ENCODE measurements at regions not wholly inside any gene's neighbourhood (a gene's known extent, or its start where the extent isn't known, plus 50 kb on each side); places are given as distances from the start of the nearest gene placed in this dataset.

GRCh38 chr1:162943622-162944021 lies 82.6 kb upstream of the CCDC190 start:
- H3K27ac ChIP-seq (ENCODE audit: low read depth, low read length) = peak overlapping the region; percentile 39

GRCh38 chr1:162942916-162943559 lies 82.1 kb upstream of the CCDC190 start:
- no peaks in the 10 kb centered on the region for H3K36me3 ChIP-seq (ENCODE audit: control insufficient read depth in 3 of 3, insufficient read depth in 3 of 3, low read length in 3 of 3)
- peak overlapping the region in 1 of 3 donors; percentile 27 for H3K4me3 ChIP-seq (ENCODE audit: low read length in 3 of 3)
- peaks cover 0 to 10% (median 8%) of the 10 kb centered on the region in 3 donors for H3K4me1 ChIP-seq (ENCODE audit: control insufficient read depth in 3 of 3, insufficient read depth in 3 of 3, low read length in 3 of 3)
- peak overlapping the region in 1 of 3 donors; percentile 1 for H3K9ac ChIP-seq (ENCODE audit: low read depth in 1 of 3, low read length in 3 of 3)
- no peaks in the 10 kb centered on the region for H3K9me3 ChIP-seq (ENCODE audit: control insufficient read depth in 3 of 3, low read length in 3 of 3)
- H3K27me3 ChIP-seq (ENCODE audit: control insufficient read depth in 3 of 3, insufficient read depth in 3 of 3, low read length in 3 of 3) = no peaks in the 10 kb centered on the region
- peak overlapping the region; percentile 39 for H3K27ac ChIP-seq (ENCODE audit: low read depth, low read length)

More at GRCh38 chr1:162943622-162944021, 82.6 kb upstream of the CCDC190 start:
- H3K4me3 ChIP-seq (ENCODE audit: low read length in 3 of 3) = no peak overlapping the region
- no peak overlapping the region for H3K9ac ChIP-seq (ENCODE audit: low read depth in 1 of 3, low read length in 3 of 3)
- no peaks in the 10 kb centered on the region for H3K9me3 ChIP-seq (ENCODE audit: control insufficient read depth in 3 of 3, low read length in 3 of 3)
- H3K4me1 ChIP-seq (ENCODE audit: control insufficient read depth in 3 of 3, insufficient read depth in 3 of 3, low read length in 3 of 3) = peaks cover 0 to 10% (median 8%) of the 10 kb centered on the region in 3 donors
- H3K36me3 ChIP-seq (ENCODE audit: control insufficient read depth in 3 of 3, insufficient read depth in 3 of 3, low read length in 3 of 3) = no peaks in the 10 kb centered on the region
- H3K27me3 ChIP-seq (ENCODE audit: control insufficient read depth in 3 of 3, insufficient read depth in 3 of 3, low read length in 3 of 3) = no peaks in the 10 kb centered on the region

GRCh38 chr1:162941024-162941423 lies 80.0 kb upstream of the CCDC190 start:
- H3K27ac ChIP-seq (ENCODE audit: low read depth, low read length) = no peak overlapping the region
- H3K9ac ChIP-seq (ENCODE audit: low read depth in 1 of 3, low read length in 3 of 3) = no peak overlapping the region
- no peak overlapping the region for H3K4me3 ChIP-seq (ENCODE audit: low read length in 3 of 3)
- H3K9me3 ChIP-seq (ENCODE audit: control insufficient read depth in 3 of 3, low read length in 3 of 3) = no peaks in the 10 kb centered on the region
- no peaks in the 10 kb centered on the region for H3K36me3 ChIP-seq (ENCODE audit: control insufficient read depth in 3 of 3, insufficient read depth in 3 of 3, low read length in 3 of 3)
- peaks cover 0 to 10% (median 8%) of the 10 kb centered on the region in 3 donors for H3K4me1 ChIP-seq (ENCODE audit: control insufficient read depth in 3 of 3, insufficient read depth in 3 of 3, low read length in 3 of 3)
- no peaks in the 10 kb centered on the region for H3K27me3 ChIP-seq (ENCODE audit: control insufficient read depth in 3 of 3, insufficient read depth in 3 of 3, low read length in 3 of 3)

- Histone ChIP-seq H3K9ac (ENCODE audit: low read depth in 1 of 3, low read length in 3 of 3) (no peak overlapping the region), H3K9me3 (ENCODE audit: control insufficient read depth in 3 of 3, low read length in 3 of 3) (no peaks in the 10 kb centered on the region), H3K36me3 (ENCODE audit: control insufficient read depth in 3 of 3, insufficient read depth in 3 of 3, low read length in 3 of 3) (no peaks in the 10 kb centered on the region), H3K27ac (ENCODE audit: low read depth, low read length) (no peak overlapping the region), H3K4me3 (ENCODE audit: low read length in 3 of 3) (no peak overlapping the region), H3K27me3 (ENCODE audit: control insufficient read depth in 3 of 3, insufficient read depth in 3 of 3, low read length in 3 of 3) (no peaks in the 10 kb centered on the region), H3K4me1 (ENCODE audit: control insufficient read depth in 3 of 3, insufficient read depth in 3 of 3, low read length in 3 of 3) (peaks cover 0 to 10% (median 8%) of the 10 kb centered on the region in 3 donors)
Measured at GRCh38 chr1:162939035-162939434, 78.1 kb upstream of the CCDC190 start.

GRCh38 chr1:162937716-162938395 lies 76.9 kb upstream of the CCDC190 start:
- no peak overlapping the region for H3K9ac ChIP-seq (ENCODE audit: low read depth in 1 of 3, low read length in 3 of 3)
- H3K9me3 ChIP-seq (ENCODE audit: control insufficient read depth in 3 of 3, low read length in 3 of 3) = no peaks in the 10 kb centered on the region
- no peaks in the 10 kb centered on the region for H3K27me3 ChIP-seq (ENCODE audit: control insufficient read depth in 3 of 3, insufficient read depth in 3 of 3, low read length in 3 of 3)
- no peak overlapping the region for H3K27ac ChIP-seq (ENCODE audit: low read depth, low read length)
- peaks cover 0 to 8% (median 6%) of the 10 kb centered on the region in 3 donors for H3K4me1 ChIP-seq (ENCODE audit: control insufficient read depth in 3 of 3, insufficient read depth in 3 of 3, low read length in 3 of 3)
- H3K4me3 ChIP-seq (ENCODE audit: low read length in 3 of 3) = no peak overlapping the region
- H3K36me3 ChIP-seq (ENCODE audit: control insufficient read depth in 3 of 3, insufficient read depth in 3 of 3, low read length in 3 of 3) = no peaks in the 10 kb centered on the region

GRCh38 chr1:162930976-162931560 lies 70.1 kb upstream of the CCDC190 start:
- peaks cover 0 to 12% (median 4%) of the 10 kb centered on the region in 3 donors for H3K4me1 ChIP-seq (ENCODE audit: control insufficient read depth in 3 of 3, insufficient read depth in 3 of 3, low read length in 3 of 3)
- H3K27ac ChIP-seq (ENCODE audit: low read depth, low read length) = no peak overlapping the region
- no peaks in the 10 kb centered on the region for H3K36me3 ChIP-seq (ENCODE audit: control insufficient read depth in 3 of 3, insufficient read depth in 3 of 3, low read length in 3 of 3)
- H3K4me3 ChIP-seq (ENCODE audit: low read length in 3 of 3) = no peak overlapping the region
- H3K27me3 ChIP-seq (ENCODE audit: control insufficient read depth in 3 of 3, insufficient read depth in 3 of 3, low read length in 3 of 3) = no peaks in the 10 kb centered on the region
- H3K9ac ChIP-seq (ENCODE audit: low read depth in 1 of 3, low read length in 3 of 3) = no peak overlapping the region
- no peaks in the 10 kb centered on the region for H3K9me3 ChIP-seq (ENCODE audit: control insufficient read depth in 3 of 3, low read length in 3 of 3)

GRCh38 chr1:162930532-162930931 lies 69.6 kb upstream of the CCDC190 start:
- peaks cover 0 to 12% (median 4%) of the 10 kb centered on the region in 3 donors for H3K4me1 ChIP-seq (ENCODE audit: control insufficient read depth in 3 of 3, insufficient read depth in 3 of 3, low read length in 3 of 3)
- no peak overlapping the region for H3K9ac ChIP-seq (ENCODE audit: low read depth in 1 of 3, low read length in 3 of 3)
- H3K9me3 ChIP-seq (ENCODE audit: control insufficient read depth in 3 of 3, low read length in 3 of 3) = no peaks in the 10 kb centered on the region
- no peak overlapping the region for H3K4me3 ChIP-seq (ENCODE audit: low read length in 3 of 3)
- H3K27me3 ChIP-seq (ENCODE audit: control insufficient read depth in 3 of 3, insufficient read depth in 3 of 3, low read length in 3 of 3) = no peaks in the 10 kb centered on the region
- H3K36me3 ChIP-seq (ENCODE audit: control insufficient read depth in 3 of 3, insufficient read depth in 3 of 3, low read length in 3 of 3) = no peaks in the 10 kb centered on the region
- H3K27ac ChIP-seq (ENCODE audit: low read depth, low read length) = no peak overlapping the region

- Histone ChIP-seq H3K36me3 (ENCODE audit: control insufficient read depth in 3 of 3, insufficient read depth in 3 of 3, low read length in 3 of 3) (no peaks in the 10 kb centered on the region), H3K4me1 (ENCODE audit: control insufficient read depth in 3 of 3, insufficient read depth in 3 of 3, low read length in 3 of 3) (peaks cover 0 to 12% (median 4%) of the 10 kb centered on the region in 3 donors), H3K27me3 (ENCODE audit: control insufficient read depth in 3 of 3, insufficient read depth in 3 of 3, low read length in 3 of 3) (no peaks in the 10 kb centered on the region), H3K9me3 (ENCODE audit: control insufficient read depth in 3 of 3, low read length in 3 of 3) (no peaks in the 10 kb centered on the region), H3K27ac (ENCODE audit: low read depth, low read length) (no peak overlapping the region), H3K9ac (ENCODE audit: low read depth in 1 of 3, low read length in 3 of 3) (no peak overlapping the region), H3K4me3 (ENCODE audit: low read length in 3 of 3) (no peak overlapping the region)
Measured at GRCh38 chr1:162929177-162929576, 68.2 kb upstream of the CCDC190 start.

GRCh38 chr1:162928141-162928540 lies 67.2 kb upstream of the CCDC190 start:
- H3K4me1 ChIP-seq (ENCODE audit: control insufficient read depth in 3 of 3, insufficient read depth in 3 of 3, low read length in 3 of 3) = peaks cover 0 to 12% (median 4%) of the 10 kb centered on the region in 3 donors
- H3K9ac ChIP-seq (ENCODE audit: low read depth in 1 of 3, low read length in 3 of 3) = no peak overlapping the region
- H3K36me3 ChIP-seq (ENCODE audit: control insufficient read depth in 3 of 3, insufficient read depth in 3 of 3, low read length in 3 of 3) = no peaks in the 10 kb centered on the region
- H3K9me3 ChIP-seq (ENCODE audit: control insufficient read depth in 3 of 3, low read length in 3 of 3) = no peaks in the 10 kb centered on the region
- H3K4me3 ChIP-seq (ENCODE audit: low read length in 3 of 3) = no peak overlapping the region
- H3K27ac ChIP-seq (ENCODE audit: low read depth, low read length) = no peak overlapping the region
- no peaks in the 10 kb centered on the region for H3K27me3 ChIP-seq (ENCODE audit: control insufficient read depth in 3 of 3, insufficient read depth in 3 of 3, low read length in 3 of 3)

- Histone ChIP-seq H3K9me3 (ENCODE audit: control insufficient read depth in 3 of 3, low read length in 3 of 3) (no peaks in the 10 kb centered on the region), H3K27me3 (ENCODE audit: control insufficient read depth in 3 of 3, insufficient read depth in 3 of 3, low read length in 3 of 3) (no peaks in the 10 kb centered on the region), H3K4me3 (ENCODE audit: low read length in 3 of 3) (no peak overlapping the region), H3K9ac (ENCODE audit: low read depth in 1 of 3, low read length in 3 of 3) (no peak overlapping the region), H3K4me1 (ENCODE audit: control insufficient read depth in 3 of 3, insufficient read depth in 3 of 3, low read length in 3 of 3) (peaks cover 0 to 12% (median 4%) of the 10 kb centered on the region in 3 donors), H3K36me3 (ENCODE audit: control insufficient read depth in 3 of 3, insufficient read depth in 3 of 3, low read length in 3 of 3) (no peaks in the 10 kb centered on the region), H3K27ac (ENCODE audit: low read depth, low read length) (no peak overlapping the region)
Measured at GRCh38 chr1:162927421-162927820, 66.4 kb upstream of the CCDC190 start.

All from skeletal muscle tissue (tissue), 3 donors.